ENCODE measurements at regions not wholly inside any gene's neighbourhood (a gene's known extent, or its start where the extent isn't known, plus 50 kb on each side); places are given as distances from the start of the nearest gene placed in this dataset.

DNA sequence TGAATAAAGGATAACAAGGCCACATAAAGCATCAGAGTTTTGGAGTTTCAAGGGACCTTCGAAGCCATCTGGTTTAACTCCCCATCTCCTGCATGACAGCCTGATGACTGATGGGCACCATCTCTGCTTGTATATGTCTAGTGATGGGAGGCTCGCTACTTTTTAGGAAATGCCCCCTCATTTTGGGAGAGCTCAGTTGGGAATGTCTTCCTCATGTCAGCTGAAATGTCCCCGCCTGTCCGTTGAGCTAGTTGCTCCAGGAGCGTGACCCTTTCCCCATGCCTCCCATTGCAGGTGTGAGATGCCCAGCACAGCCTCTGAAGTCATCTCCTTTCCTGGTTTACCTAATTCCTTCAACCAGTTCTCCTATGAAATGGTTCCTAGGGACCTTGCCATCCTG is 69.6 kb upstream of the CAPRIN2 start:
- DNase-seq (no peak), FAIRE-seq (no peak)
- Histone ChIP-seq H3K36me3 (ENCODE audit: control insufficient read depth in 2 of 3, insufficient read depth in 3 of 3, low read length in 3 of 3) (no peaks in the 10 kb centered on the region), H3K9ac (ENCODE audit: low read length in 3 of 3) (no peak overlapping the region), H3K4me3 (ENCODE audit: low read length in 3 of 3) (no peak overlapping the region), H3K9me3 (ENCODE audit: control insufficient read depth in 2 of 3, insufficient read depth in 1 of 3, low read length in 3 of 3) (no peaks in the 10 kb centered on the region), H3K27me3 (ENCODE audit: control insufficient read depth, insufficient read depth, low read length) (no peaks in the 10 kb centered on the region), H3K27ac (ENCODE audit: low read depth in 2 of 2, low read length in 2 of 2) (no peak overlapping the region), H3K4me1 (ENCODE audit: control insufficient read depth in 2 of 3, insufficient read depth in 2 of 3, low read depth in 1 of 3, low read length in 3 of 3) (peaks cover 0 to 6% (median 3%) of the 10 kb centered on the region in 3 donors)
- TF ChIP-seq, protein P1, sequence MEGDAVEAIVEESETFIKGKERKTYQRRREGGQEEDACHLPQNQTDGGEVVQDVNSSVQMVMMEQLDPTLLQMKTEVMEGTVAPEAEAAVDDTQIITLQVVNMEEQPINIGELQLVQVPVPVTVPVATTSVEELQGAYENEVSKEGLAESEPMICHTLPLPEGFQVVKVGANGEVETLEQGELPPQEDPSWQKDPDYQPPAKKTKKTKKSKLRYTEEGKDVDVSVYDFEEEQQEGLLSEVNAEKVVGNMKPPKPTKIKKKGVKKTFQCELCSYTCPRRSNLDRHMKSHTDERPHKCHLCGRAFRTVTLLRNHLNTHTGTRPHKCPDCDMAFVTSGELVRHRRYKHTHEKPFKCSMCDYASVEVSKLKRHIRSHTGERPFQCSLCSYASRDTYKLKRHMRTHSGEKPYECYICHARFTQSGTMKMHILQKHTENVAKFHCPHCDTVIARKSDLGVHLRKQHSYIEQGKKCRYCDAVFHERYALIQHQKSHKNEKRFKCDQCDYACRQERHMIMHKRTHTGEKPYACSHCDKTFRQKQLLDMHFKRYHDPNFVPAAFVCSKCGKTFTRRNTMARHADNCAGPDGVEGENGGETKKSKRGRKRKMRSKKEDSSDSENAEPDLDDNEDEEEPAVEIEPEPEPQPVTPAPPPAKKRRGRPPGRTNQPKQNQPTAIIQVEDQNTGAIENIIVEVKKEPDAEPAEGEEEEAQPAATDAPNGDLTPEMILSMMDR (IDR thresholded peaks at IDR 0.05; ENCODE audit: borderline replicate concordance, extremely low read depth, insufficient read depth): no peak
- intact Hi-C loops (cut with DNase I): no loop called here

DNA sequence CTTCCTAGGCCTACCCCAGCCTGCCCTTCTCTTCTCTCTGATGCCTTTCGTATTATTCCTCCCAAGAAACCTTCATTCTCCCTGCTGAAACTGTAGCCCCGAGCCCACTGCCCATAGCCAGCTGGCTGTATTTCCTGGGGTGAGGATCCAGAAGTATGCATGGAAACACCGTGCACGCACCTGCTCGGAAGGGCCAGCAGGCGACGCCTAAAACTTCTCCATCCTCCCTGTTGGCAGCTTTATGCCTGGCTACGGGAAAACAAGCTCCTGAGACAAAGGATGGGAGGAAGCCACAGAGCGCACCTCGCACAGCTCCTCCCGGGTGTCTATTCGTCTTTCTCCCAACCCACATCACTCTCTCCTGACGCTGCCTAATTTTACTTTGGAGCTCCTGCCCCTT is 69.0 kb upstream of the CAPRIN2 start:
- DNase-seq: no peak
- Histone ChIP-seq H3K27ac (ENCODE audit: low read depth in 2 of 2, low read length in 2 of 2) (no peak overlapping the region), H3K27me3 (ENCODE audit: control insufficient read depth, insufficient read depth, low read length) (no peaks in the 10 kb centered on the region), H3K36me3 (ENCODE audit: control insufficient read depth in 2 of 3, insufficient read depth in 3 of 3, low read length in 3 of 3) (no peaks in the 10 kb centered on the region), H3K4me1 (ENCODE audit: control insufficient read depth in 2 of 3, insufficient read depth in 2 of 3, low read depth in 1 of 3, low read length in 3 of 3) (peaks cover 0 to 6% (median 3%) of the 10 kb centered on the region in 3 donors), H3K4me3 (ENCODE audit: low read length in 3 of 3) (no peak overlapping the region), H3K9me3 (ENCODE audit: control insufficient read depth in 2 of 3, insufficient read depth in 1 of 3, low read length in 3 of 3) (no peaks in the 10 kb centered on the region), H3K9ac (ENCODE audit: low read length in 3 of 3) (no peak overlapping the region)
- TF ChIP-seq, protein P1 (IDR thresholded peaks at IDR 0.05; ENCODE audit: borderline replicate concordance, extremely low read depth, insufficient read depth): no peak
- intact Hi-C loops (cut with DNase I): no loop called here
- FAIRE-seq: no peak

DNA sequence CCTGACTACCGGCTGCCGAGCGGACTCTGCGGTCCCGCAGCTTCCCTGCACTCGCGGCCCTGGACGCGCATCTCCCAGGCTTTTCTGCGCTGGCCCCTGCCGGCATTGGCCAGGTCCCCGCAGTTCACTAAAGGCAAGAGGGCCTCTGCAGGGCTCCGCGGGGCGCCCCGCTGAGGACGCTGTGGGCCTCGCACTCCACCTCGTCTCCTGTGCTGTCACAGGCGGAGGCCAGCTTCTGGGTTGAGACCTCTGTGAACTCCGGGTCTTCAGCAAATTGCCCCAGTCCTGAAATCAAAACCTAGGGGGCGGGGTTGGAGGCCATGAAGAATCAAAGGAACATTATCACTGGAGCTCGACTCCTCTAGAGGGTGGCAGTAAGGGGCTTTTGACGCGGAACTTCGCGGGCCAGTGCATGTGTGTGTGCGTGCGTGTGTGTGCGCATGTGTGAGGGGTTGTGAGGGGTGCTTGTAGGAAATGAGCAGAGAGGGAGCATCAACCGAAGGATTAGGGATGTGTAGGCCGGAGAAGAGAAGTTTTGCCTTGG is 68.5 kb upstream of the CAPRIN2 start:
- Histone ChIP-seq H3K4me3 (ENCODE audit: low read length in 3 of 3) (peak overlapping the region; percentile 8 to 55 (median 40)), H3K9ac (ENCODE audit: low read length in 3 of 3) (peak overlapping the region in 2 of 3 donors; percentile 31 to 35), H3K4me1 (ENCODE audit: control insufficient read depth in 2 of 3, insufficient read depth in 2 of 3, low read depth in 1 of 3, low read length in 3 of 3) (peaks cover 0 to 6% (median 3%) of the 10 kb centered on the region in 3 donors), H3K27me3 (ENCODE audit: control insufficient read depth, insufficient read depth, low read length) (no peaks in the 10 kb centered on the region), H3K9me3 (ENCODE audit: control insufficient read depth in 2 of 3, insufficient read depth in 1 of 3, low read length in 3 of 3) (no peaks in the 10 kb centered on the region), H3K36me3 (ENCODE audit: control insufficient read depth in 2 of 3, insufficient read depth in 3 of 3, low read length in 3 of 3) (no peaks in the 10 kb centered on the region), H3K27ac (ENCODE audit: low read depth in 2 of 2, low read length in 2 of 2) (peak overlapping the region; percentile 60 to 61)
- intact Hi-C loops (cut with DNase I): no loop called here
- DNase-seq: peak; percentile 66 to 80 (median 77)
- FAIRE-seq: no peak
- TF ChIP-seq, protein P1 (IDR thresholded peaks at IDR 0.05; ENCODE audit: borderline replicate concordance, extremely low read depth, insufficient read depth): no peak

Measured in kidney (tissue), 13 donors.